ENCODE measurements at regions not wholly inside any gene's neighbourhood (a gene's known extent, or its start where the extent isn't known, plus 50 kb on each side); places are given as distances from the start of the nearest gene placed in this dataset.

- Mint-ChIP-seq H3K9me3 (ENCODE audit: unreplicated experiment) (no peaks in the 10 kb centered on the region), H3K27me3 (ENCODE audit: unreplicated experiment) (peaks cover 12% of the 10 kb centered on the region)
- DNase-seq (ENCODE audit: extremely low spot score, unreplicated experiment): no peak
These were observed 305.1 kb downstream of the TTC6 start for GRCh38 chr14:37900561-37900960.

GRCh38 chr14:37901978-37902377 is 305.7 kb upstream of the SSTR1 start:
- no peaks in the 10 kb centered on the region for H3K36me3 Mint-ChIP-seq (ENCODE audit: unreplicated experiment)
- H3K27me3 Mint-ChIP-seq (ENCODE audit: unreplicated experiment): peaks cover 12% of the 10 kb centered on the region
- peaks cover 2% of the 10 kb centered on the region for H3K4me1 Mint-ChIP-seq (ENCODE audit: unreplicated experiment)
- no peak for DNase-seq (ENCODE audit: extremely low spot score, unreplicated experiment)
- H3K27ac Mint-ChIP-seq (ENCODE audit: unreplicated experiment): no peak overlapping the region
- TF ChIP-seq CTCF (IDR thresholded peaks at IDR 0.05): no peak
- H3K4me3 Mint-ChIP-seq (ENCODE audit: unreplicated experiment): no peak overlapping the region
- H3K9me3 Mint-ChIP-seq (ENCODE audit: unreplicated experiment): no peaks in the 10 kb centered on the region

More at GRCh38 chr14:37900561-37900960, 305.1 kb downstream of the TTC6 start:
- H3K36me3 Mint-ChIP-seq (ENCODE audit: unreplicated experiment): no peaks in the 10 kb centered on the region
- H3K4me1 Mint-ChIP-seq (ENCODE audit: unreplicated experiment): peaks cover 2% of the 10 kb centered on the region
- TF ChIP-seq CTCF (IDR thresholded peaks at IDR 0.05): no peak
- H3K27ac Mint-ChIP-seq (ENCODE audit: unreplicated experiment): no peak overlapping the region
- H3K4me3 Mint-ChIP-seq (ENCODE audit: unreplicated experiment): no peak overlapping the region

GRCh38 chr14:37903343-37904191 is 304.1 kb upstream of the SSTR1 start:
- H3K27me3 Mint-ChIP-seq (ENCODE audit: unreplicated experiment): peaks cover 12% of the 10 kb centered on the region
- H3K4me1 Mint-ChIP-seq (ENCODE audit: unreplicated experiment): peaks cover 2% of the 10 kb centered on the region
- no peak overlapping the region for H3K27ac Mint-ChIP-seq (ENCODE audit: unreplicated experiment)
- DNase-seq (ENCODE audit: extremely low spot score, unreplicated experiment): no peak
- TF ChIP-seq CTCF (IDR thresholded peaks at IDR 0.05): peak; percentile 65
- H3K9me3 Mint-ChIP-seq (ENCODE audit: unreplicated experiment): no peaks in the 10 kb centered on the region
- H3K4me3 Mint-ChIP-seq (ENCODE audit: unreplicated experiment): no peak overlapping the region
- H3K36me3 Mint-ChIP-seq (ENCODE audit: unreplicated experiment): no peaks in the 10 kb centered on the region

- no peak for TF ChIP-seq CTCF (IDR thresholded peaks at IDR 0.05)
- Mint-ChIP-seq H3K4me3 (ENCODE audit: unreplicated experiment) (no peak overlapping the region), H3K27me3 (ENCODE audit: unreplicated experiment) (no peaks in the 10 kb centered on the region), H3K27ac (ENCODE audit: unreplicated experiment) (no peak overlapping the region), H3K36me3 (ENCODE audit: unreplicated experiment) (no peaks in the 10 kb centered on the region), H3K9me3 (ENCODE audit: unreplicated experiment) (peaks cover 3% of the 10 kb centered on the region), H3K4me1 (ENCODE audit: unreplicated experiment) (no peaks in the 10 kb centered on the region)
- DNase-seq (ENCODE audit: extremely low spot score, unreplicated experiment): no peak
These were observed 283.1 kb upstream of the SSTR1 start for GRCh38 chr14:37924622-37925021.

- H3K27me3 Mint-ChIP-seq (ENCODE audit: unreplicated experiment): no peaks in the 10 kb centered on the region
- H3K4me1 Mint-ChIP-seq (ENCODE audit: unreplicated experiment): no peaks in the 10 kb centered on the region
- H3K27ac Mint-ChIP-seq (ENCODE audit: unreplicated experiment): no peak overlapping the region
- no peaks in the 10 kb centered on the region for H3K36me3 Mint-ChIP-seq (ENCODE audit: unreplicated experiment)
- no peak for TF ChIP-seq CTCF (IDR thresholded peaks at IDR 0.05)
- no peaks in the 10 kb centered on the region for H3K9me3 Mint-ChIP-seq (ENCODE audit: unreplicated experiment)
- DNase-seq (ENCODE audit: extremely low spot score, unreplicated experiment): no peak
- H3K4me3 Mint-ChIP-seq (ENCODE audit: unreplicated experiment): no peak overlapping the region
These were observed 275.7 kb upstream of the SSTR1 start for GRCh38 chr14:37932008-37932407.

Data from osteocyte (in vitro differentiated cells).